ENCODE measurements at regions not wholly inside any gene's neighbourhood (a gene's known extent, or its start where the extent isn't known, plus 50 kb on each side); places are given as distances from the start of the nearest gene placed in this dataset.

DNA sequence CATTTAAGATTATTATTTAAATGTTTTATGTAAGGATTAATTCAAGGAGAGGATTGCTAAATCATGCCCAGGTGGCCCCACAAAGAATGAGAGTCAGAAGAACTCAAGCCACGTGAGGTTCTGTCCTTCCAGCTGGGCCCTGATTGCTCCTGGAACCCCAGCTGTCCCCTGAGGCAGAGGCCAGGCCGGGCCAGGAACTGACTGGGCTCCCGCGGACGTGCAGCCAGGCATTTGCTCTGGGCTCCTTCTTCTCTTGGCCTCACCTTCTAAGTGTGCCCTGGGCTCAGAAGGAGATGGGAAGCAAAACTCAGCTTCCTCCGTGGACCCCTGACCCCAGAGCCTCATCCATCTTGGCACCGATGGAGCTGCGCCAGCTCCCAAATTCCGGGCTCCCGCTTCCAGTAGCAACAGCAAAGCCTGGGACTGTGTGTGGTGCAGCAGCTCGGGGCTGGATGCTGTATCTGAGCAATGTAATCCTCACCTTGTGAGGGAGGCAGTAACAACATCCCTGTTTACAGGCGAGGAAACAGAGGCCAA, 250.6 kb upstream of the PPP2R2D start:
- no peaks in the 10 kb centered on the region for H3K4me1 ChIP-seq (ENCODE audit: control insufficient read depth in 1 of 2, insufficient read depth in 2 of 2, low read length in 2 of 2)
- no peak overlapping the region for H3K4me3 Mint-ChIP-seq
- H3K9me3 ChIP-seq (replicated peaks in 1 of 2; ENCODE audit: control insufficient read depth in 1 of 2, insufficient read depth in 1 of 2, low read length in 2 of 2), result no peaks in the 10 kb centered on the region
- peaks cover 17 to 22% (median 20%) of the 10 kb centered on the region in 3 donors for H3K27me3 Mint-ChIP-seq (ENCODE audit: low read depth in 3 of 3)
- H2AFZ ChIP-seq (ENCODE audit: insufficient read depth, low read depth, low read length, poor library complexity, severe bottlenecking), result no peak overlapping the region
- no peak overlapping the region for H3K4me3 ChIP-seq (replicated peaks in 1 of 3; ENCODE audit: low read depth in 2 of 3, low read length in 3 of 3)
- no peak overlapping the region for H3K9ac ChIP-seq (ENCODE audit: insufficient read depth, low read length, poor library complexity, severe bottlenecking)
- H3K27ac Mint-ChIP-seq, result no peak overlapping the region
- WGBS (ENCODE audit: insufficient coverage), result 63% methylated on average over 12 of the region's 12 CpGs
- H3K4me2 ChIP-seq (replicated peaks; ENCODE audit: extremely low read depth, low read length, poor library complexity, severe bottlenecking), result no peak overlapping the region
- H3K4me1 Mint-ChIP-seq, result no peaks in the 10 kb centered on the region
- no peak overlapping the region for H3K27ac ChIP-seq (ENCODE audit: low read depth in 1 of 2, low read length in 2 of 2)
- no peaks in the 10 kb centered on the region for H3K36me3 Mint-ChIP-seq
- H4K20me1 ChIP-seq (ENCODE audit: insufficient read depth, low read length), result no peaks in the 10 kb centered on the region
- no peaks in the 10 kb centered on the region for H3K79me2 ChIP-seq (ENCODE audit: insufficient read depth, low read length)
- intact Hi-C loops (cut with micrococcal nuclease), result no loop called here
- no peak for TF ChIP-seq CTCF (IDR thresholded peaks at IDR 0.05)
- peaks cover 0 to 19% of the 10 kb centered on the region in 2 donors for H3K27me3 ChIP-seq (ENCODE audit: control insufficient read depth in 2 of 2, insufficient read depth in 2 of 2, low read length in 2 of 2)
- no peaks in the 10 kb centered on the region for H3K36me3 ChIP-seq (replicated peaks in 1 of 2; ENCODE audit: control insufficient read depth in 1 of 2, insufficient read depth in 2 of 2, low read length in 2 of 2)
- H3K9me3 Mint-ChIP-seq, result peaks cover 0 to 2% (median 0%) of the 10 kb centered on the region in 7 donors
- no peak for DNase-seq

GRCh38 chr10:131650771-131651673, 249.8 kb upstream of the PPP2R2D start:
- 61% methylated on average over 23 of the region's 23 CpGs for WGBS (ENCODE audit: insufficient coverage)
- Histone ChIP-seq H3K4me3 (replicated peaks in 1 of 3; ENCODE audit: low read depth in 2 of 3, low read length in 3 of 3) (no peak overlapping the region), H3K36me3 (replicated peaks in 1 of 2; ENCODE audit: control insufficient read depth in 1 of 2, insufficient read depth in 2 of 2, low read length in 2 of 2) (no peaks in the 10 kb centered on the region), H3K79me2 (ENCODE audit: insufficient read depth, low read length) (no peaks in the 10 kb centered on the region), H3K9me3 (replicated peaks in 1 of 2; ENCODE audit: control insufficient read depth in 1 of 2, insufficient read depth in 1 of 2, low read length in 2 of 2) (no peaks in the 10 kb centered on the region), H4K20me1 (ENCODE audit: insufficient read depth, low read length) (no peaks in the 10 kb centered on the region), H3K9ac (ENCODE audit: insufficient read depth, low read length, poor library complexity, severe bottlenecking) (no peak overlapping the region), H3K4me2 (replicated peaks; ENCODE audit: extremely low read depth, low read length, poor library complexity, severe bottlenecking) (no peak overlapping the region), H3K27ac (ENCODE audit: low read depth in 1 of 2, low read length in 2 of 2) (no peak overlapping the region), H3K27me3 (ENCODE audit: control insufficient read depth in 2 of 2, insufficient read depth in 2 of 2, low read length in 2 of 2) (peaks cover 0 to 19% of the 10 kb centered on the region in 2 donors), H3K4me1 (ENCODE audit: control insufficient read depth in 1 of 2, insufficient read depth in 2 of 2, low read length in 2 of 2) (no peaks in the 10 kb centered on the region), H2AFZ (ENCODE audit: insufficient read depth, low read depth, low read length, poor library complexity, severe bottlenecking) (no peak overlapping the region)
- no peak for TF ChIP-seq CTCF (IDR thresholded peaks at IDR 0.05)
- intact Hi-C loops (cut with micrococcal nuclease), result no loop called here
- no peak overlapping the region for H3K27ac Mint-ChIP-seq
- no peaks in the 10 kb centered on the region for H3K36me3 Mint-ChIP-seq
- no peak overlapping the region for H3K4me3 Mint-ChIP-seq
- H3K9me3 Mint-ChIP-seq, result peaks cover 0 to 1% (median 0%) of the 10 kb centered on the region in 7 donors
- no peak for DNase-seq
- peaks cover 17 to 22% (median 20%) of the 10 kb centered on the region in 3 donors for H3K27me3 Mint-ChIP-seq (ENCODE audit: low read depth in 3 of 3)
- no peaks in the 10 kb centered on the region for H3K4me1 Mint-ChIP-seq

Data from CD14-positive monocyte (primary cell).